Stomach (tissue), 8 donors: ENCODE measurements at regions not wholly inside any gene's neighbourhood (a gene's known extent, or its start where the extent isn't known, plus 50 kb on each side); places are given as distances from the start of the nearest gene placed in this dataset.
A peak's percentile ranks its signal among the peaks of the same experiment; 100 is the strongest.

Experiments used
- DNase-seq, 2 donors: peaks; one replicate each; pipeline versions ENCODE4 v3.0.0 to v3.0.0-alpha.2; 2013 to 2019
- H3K27ac ChIP-seq, 5 donors: fragments of 200-600 bp in 4 of 5; sonication (generic) in 4 of 5; one replicate each; pipeline ENCODE4 v1.5.1; 2013 to 2019; ENCODE audit warnings: mild to moderate bottlenecking in 1 of 5, moderate library complexity in 1 of 5
- H3K27me3 ChIP-seq, 3 donors: fragments of 200-600 bp; sonication (generic); one replicate each; pipeline ENCODE4 v1.5.1; 2017 to 2019; ENCODE audit warnings: mixed run types in 1 of 3
- H3K36me3 ChIP-seq, 4 donors: fragments of 200-600 bp; sonication (generic); 1 replicate in 3 of 4; 2 replicates in 1 of 4; pipeline ENCODE4 v1.5.1; 2016 to 2019
- H3K4me1 ChIP-seq, 4 donors: fragments of 200-600 bp; sonication (generic); one replicate each; pipeline ENCODE4 v1.5.1; 2016 to 2019
- H3K4me3 ChIP-seq, 4 donors: fragments of 200-600 bp; sonication (generic) in 3 of 4; one replicate each; pipeline ENCODE4 v1.5.1; 2016 to 2019; ENCODE audit warnings: mild to moderate bottlenecking in 1 of 4
- H3K9me3 ChIP-seq, 4 donors: fragments of 200-600 bp; sonication (generic); one replicate each; pipeline ENCODE4 v1.5.1; 2016 to 2019
- EP300 ChIP-seq: sonication (generic); formaldehyde crosslinking; IDR thresholded peaks from one replicate; pipeline ENCODE4 v1.6.1; 2017; ENCODE audit warnings: antibody characterized with exemption
- POLR2A ChIP-seq, 4 donors: fragments of 450-650 bp; IDR thresholded peaks; one replicate each; pipeline ENCODE4 v1.6.1; 2016; ENCODE audit warnings: antibody characterized with exemption in 4 of 4, control low read depth in 2 of 4, mild to moderate bottlenecking in 1 of 4, moderate library complexity in 1 of 4
- POLR2AphosphoS5 ChIP-seq, 3 donors: sonication (generic); formaldehyde crosslinking; IDR thresholded peaks; one replicate each; pipeline ENCODE4 v1.6.1; 2016; ENCODE audit warnings: antibody characterized with exemption in 3 of 3
- WGBS, 5 donors: extraction: QIAGEN DNeasy Blood & Tissue Kit in 3 of 5; methylation state at CpG; one replicate each; pipeline versions ENCODE4 v1.1.5 to v1.1.7; 2013 to 2018; 5-methylcytosine and 5-hydroxymethylcytosine counted together
- intact Hi-C: fragments of 100-400 bp; cut with DNase I; formaldehyde crosslinking; loops from one replicate; pipeline ENCODE4 v1.15.1; 2023; ENCODE audit warnings: low total_unique reads
- TF ChIP-seq, protein P1 (sequence below), 7 experiments: fragments of 450-650 bp in 4 of 7; fragments of 200-600 bp in 3 of 7; sonication (generic) in 3 of 7; IDR thresholded peaks; one replicate each; pipeline ENCODE4 v1.5.1; 2016 to 2019; ENCODE audit warnings: antibody characterized with exemption in 7 of 7, control low read depth in 2 of 7, mild to moderate bottlenecking in 1 of 7
- donor health status: healthy with polysubstance abuse.
- donor health status: Bipolar disorder and iron deficiency.
- donor health status: healthy.

DNA sequence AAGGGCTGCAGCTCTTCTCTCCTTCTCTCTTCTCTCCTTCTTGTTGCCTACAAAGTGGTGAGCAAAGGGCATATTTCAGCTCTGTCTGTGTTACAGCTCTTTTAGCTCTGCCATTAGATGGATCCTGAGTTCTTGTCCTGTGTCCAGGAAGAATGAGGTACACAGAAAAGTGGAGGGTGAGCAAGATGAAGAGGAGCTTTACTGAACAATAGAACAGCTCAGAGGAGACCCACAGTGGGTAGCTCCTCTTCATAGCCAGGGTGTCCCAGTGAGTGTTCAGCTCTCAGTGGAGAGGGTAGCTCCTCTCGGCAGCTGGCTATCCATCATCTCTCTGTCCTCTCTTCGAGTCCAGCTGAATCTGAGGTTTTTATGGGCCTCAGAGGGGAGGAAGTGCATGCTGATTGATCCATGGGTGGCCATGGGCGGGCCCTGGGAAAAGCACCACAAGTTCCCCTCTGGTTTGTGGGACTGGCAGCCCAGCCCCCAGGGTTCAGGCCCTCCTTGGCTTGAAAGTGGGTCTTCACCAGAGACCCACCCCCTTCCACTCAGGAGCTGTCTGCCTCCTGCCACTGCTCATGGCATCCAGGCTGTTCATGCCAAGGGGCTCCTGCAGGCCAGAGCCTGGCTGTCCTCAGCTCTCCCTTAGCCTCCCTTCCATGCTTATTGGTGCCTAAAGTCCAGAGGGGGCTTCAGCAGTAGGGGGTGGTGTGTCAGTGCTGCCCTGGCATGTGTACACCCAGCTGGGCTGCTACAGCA lies 109.1 kb upstream of the FAM180A start:
- 71 to 86% (median 83%) methylated on average over 3 of the region's 3 CpGs for WGBS, 5 donors

DNA sequence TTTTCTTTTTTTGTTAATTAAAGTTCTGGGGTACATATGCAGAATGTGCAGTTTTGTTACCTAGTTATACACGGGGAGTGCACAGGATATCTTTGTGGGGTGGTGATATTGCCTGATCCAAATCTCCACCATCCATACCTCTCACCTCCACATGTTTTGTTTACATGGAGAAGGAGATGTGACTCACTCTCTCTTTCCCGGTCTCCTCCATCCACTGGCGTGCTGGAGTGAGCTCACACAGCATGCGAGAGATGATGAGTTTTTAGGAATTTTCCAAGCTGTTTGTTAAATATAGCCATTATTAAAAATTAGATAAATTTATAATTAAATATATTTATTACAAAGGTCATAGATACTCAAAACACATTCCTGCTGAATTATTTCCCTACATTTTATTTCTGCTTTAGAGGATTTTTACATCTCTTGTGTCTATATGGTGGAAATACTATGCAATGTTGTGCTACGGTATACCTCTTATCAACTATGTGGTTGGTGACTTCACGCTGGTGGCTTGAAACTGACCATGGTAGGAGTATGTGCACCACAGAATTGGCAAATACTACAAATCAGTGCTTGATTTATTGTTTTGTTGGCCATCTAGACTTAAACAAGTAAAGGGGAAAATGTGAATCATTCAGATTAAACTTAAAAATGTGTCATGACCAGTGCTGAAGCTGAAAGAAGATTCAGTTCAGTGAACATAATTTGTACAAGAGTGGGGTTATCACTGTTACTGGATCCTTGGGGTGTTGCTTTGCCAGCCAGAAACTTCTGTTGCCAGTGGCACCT lies 107.9 kb upstream of the FAM180A start:
- TF ChIP-seq POLR2A (IDR thresholded peaks at IDR 0.05) (no peak), POLR2AphosphoS5 (IDR thresholded peaks at IDR 0.05) (no peak), EP300 (no peak)
- TF ChIP-seq, protein P1, sequence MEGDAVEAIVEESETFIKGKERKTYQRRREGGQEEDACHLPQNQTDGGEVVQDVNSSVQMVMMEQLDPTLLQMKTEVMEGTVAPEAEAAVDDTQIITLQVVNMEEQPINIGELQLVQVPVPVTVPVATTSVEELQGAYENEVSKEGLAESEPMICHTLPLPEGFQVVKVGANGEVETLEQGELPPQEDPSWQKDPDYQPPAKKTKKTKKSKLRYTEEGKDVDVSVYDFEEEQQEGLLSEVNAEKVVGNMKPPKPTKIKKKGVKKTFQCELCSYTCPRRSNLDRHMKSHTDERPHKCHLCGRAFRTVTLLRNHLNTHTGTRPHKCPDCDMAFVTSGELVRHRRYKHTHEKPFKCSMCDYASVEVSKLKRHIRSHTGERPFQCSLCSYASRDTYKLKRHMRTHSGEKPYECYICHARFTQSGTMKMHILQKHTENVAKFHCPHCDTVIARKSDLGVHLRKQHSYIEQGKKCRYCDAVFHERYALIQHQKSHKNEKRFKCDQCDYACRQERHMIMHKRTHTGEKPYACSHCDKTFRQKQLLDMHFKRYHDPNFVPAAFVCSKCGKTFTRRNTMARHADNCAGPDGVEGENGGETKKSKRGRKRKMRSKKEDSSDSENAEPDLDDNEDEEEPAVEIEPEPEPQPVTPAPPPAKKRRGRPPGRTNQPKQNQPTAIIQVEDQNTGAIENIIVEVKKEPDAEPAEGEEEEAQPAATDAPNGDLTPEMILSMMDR (IDR thresholded peaks at IDR 0.05): no peak
- 62 to 74% (median 70%) methylated on average over 6 of the region's 6 CpGs for WGBS, 5 donors
- no peak for DNase-seq
- no peaks in the 10 kb centered on the region for H3K36me3 ChIP-seq
- H3K9me3 ChIP-seq: peaks cover 0 to 11% (median under 1%) of the 10 kb centered on the region in 4 donors
- H3K27me3 ChIP-seq: no peaks in the 10 kb centered on the region
- H3K27ac ChIP-seq: no peak overlapping the region
- H3K4me3 ChIP-seq: no peak overlapping the region
- H3K4me1 ChIP-seq: no peaks in the 10 kb centered on the region
- intact Hi-C loops: no loop called here

More for the DNA sequence above, 109.1 kb upstream of the FAM180A start:
- Histone ChIP-seq H3K4me3 (no peak overlapping the region), H3K9me3 (peaks cover 0 to 11% (median 2%) of the 10 kb centered on the region in 4 donors), H3K27ac (no peak overlapping the region), H3K36me3 (no peaks in the 10 kb centered on the region), H3K4me1 (no peaks in the 10 kb centered on the region), H3K27me3 (no peaks in the 10 kb centered on the region)
- intact Hi-C loops: no loop called here
- TF ChIP-seq, protein P1 (IDR thresholded peaks at IDR 0.05): no peak
- TF ChIP-seq EP300 (no peak), POLR2AphosphoS5 (IDR thresholded peaks at IDR 0.05) (no peak), POLR2A (IDR thresholded peaks at IDR 0.05) (no peak)
- no peak for DNase-seq

DNA sequence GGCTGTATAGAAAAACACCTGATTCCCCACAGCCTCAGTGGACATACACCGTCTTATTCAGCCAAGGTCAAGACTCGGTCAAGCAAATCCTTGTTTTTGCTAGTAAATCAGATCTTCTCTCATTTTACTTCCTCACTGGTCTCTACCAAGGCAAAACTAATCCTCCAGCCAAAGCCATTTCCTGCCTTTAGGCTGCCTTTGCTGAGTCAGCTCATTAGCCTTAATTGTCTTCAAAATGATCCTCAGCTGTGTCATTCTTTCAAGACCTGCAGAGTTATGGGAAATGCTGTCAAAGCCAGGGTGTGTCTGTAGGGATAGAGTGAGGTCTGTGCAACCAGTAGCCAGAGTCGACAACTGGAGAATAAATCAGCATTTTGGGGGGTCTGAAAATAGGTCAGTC lies 107.2 kb upstream of the FAM180A start:
- Histone ChIP-seq H3K36me3 (no peaks in the 10 kb centered on the region), H3K27ac (no peak overlapping the region), H3K4me1 (no peaks in the 10 kb centered on the region), H3K4me3 (no peak overlapping the region), H3K27me3 (no peaks in the 10 kb centered on the region), H3K9me3 (peaks cover 0 to 11% (median 0%) of the 10 kb centered on the region in 4 donors)
- peak in 1 of 2 donors; percentile 52 for DNase-seq
- intact Hi-C loops: no loop called here
- 42 to 65% (median 56%) methylated on average over 3 of the region's 3 CpGs for WGBS, 5 donors
- TF ChIP-seq POLR2A (IDR thresholded peaks at IDR 0.05) (no peak), POLR2AphosphoS5 (IDR thresholded peaks at IDR 0.05) (no peak)

DNA sequence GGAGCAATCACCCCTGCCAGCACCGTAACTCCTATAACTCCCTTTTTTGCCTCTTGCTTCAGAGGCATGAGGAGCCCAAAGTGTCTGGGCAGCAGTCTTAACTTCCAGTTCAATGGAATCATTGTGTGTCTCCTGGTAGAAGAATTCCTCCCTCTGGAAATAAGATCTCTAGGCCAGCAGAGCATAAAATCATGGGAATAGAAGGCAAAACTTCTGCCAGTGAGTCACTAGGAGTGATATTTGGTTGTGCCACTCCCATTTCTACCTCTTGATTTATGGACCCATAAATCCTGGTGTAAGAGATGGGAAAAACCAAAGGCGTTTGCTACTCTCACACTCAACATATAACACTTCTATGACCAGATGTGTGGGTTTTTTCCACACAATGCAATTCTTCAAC lies 104.9 kb upstream of the FAM180A start:
- TF ChIP-seq EP300 (no peak), POLR2A (IDR thresholded peaks at IDR 0.05) (no peak), POLR2AphosphoS5 (IDR thresholded peaks at IDR 0.05) (no peak)
- TF ChIP-seq, protein P1 (IDR thresholded peaks at IDR 0.05): no peak
- H3K4me1 ChIP-seq: no peaks in the 10 kb centered on the region
- no peaks in the 10 kb centered on the region for H3K27me3 ChIP-seq
- peaks cover 0 to 11% (median 0%) of the 10 kb centered on the region in 4 donors for H3K9me3 ChIP-seq
- WGBS, 5 donors: 84 to 89% (median 89%) methylated on average over 2 of the region's 2 CpGs
- no peak overlapping the region for H3K27ac ChIP-seq
- intact Hi-C loops: no loop called here
- DNase-seq: no peak
- H3K36me3 ChIP-seq: no peaks in the 10 kb centered on the region
- no peak overlapping the region for H3K4me3 ChIP-seq
